Fibroblast of villous mesenchyme (primary cell): ENCODE measurements at regions not wholly inside any gene's neighbourhood (a gene's known extent, or its start where the extent isn't known, plus 50 kb on each side); places are given as distances from the start of the nearest gene placed in this dataset.

ENCODE experiments used
- DNase-seq: peaks from one replicate; pipeline ENCODE4 v3.0.0-alpha.2; 2010; ENCODE audit warnings: low read depth
- H3K4me3 ChIP-seq: 2 replicates; pipeline ENCODE4 v1.5.1; 2011; ENCODE audit warnings: low read depth, mild to moderate bottlenecking, low read length
- TF ChIP-seq, protein P1 (sequence below): IDR thresholded peaks from 2 replicates; pipeline ENCODE4 v1.5.1; 2012; ENCODE audit warnings: low read depth, mild to moderate bottlenecking, low read length; ENCODE audit not compliant: insufficient read depth

DNA sequence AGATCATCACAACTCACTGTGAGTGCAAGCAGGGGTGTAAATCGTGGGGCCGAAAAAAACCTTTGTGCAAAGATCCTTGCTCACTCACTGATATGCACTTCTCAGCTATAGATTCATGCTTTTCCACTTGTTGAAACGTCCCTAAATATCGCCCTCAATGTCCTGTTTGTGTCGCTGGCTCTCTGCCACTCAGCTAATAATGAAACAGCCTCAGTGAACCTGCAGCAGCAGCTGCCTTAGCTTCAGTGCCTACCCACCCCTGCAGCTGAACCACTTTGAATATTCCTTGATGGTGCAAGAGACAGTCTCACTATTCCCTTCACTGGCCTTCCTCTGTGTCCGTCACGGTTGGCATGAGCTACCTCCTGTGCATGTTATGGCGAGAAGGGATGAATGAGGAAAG lies 128.9 kb upstream of the NAA20 start:
- no peak overlapping the region for H3K4me3 ChIP-seq
- no peak for DNase-seq
- TF ChIP-seq, protein P1, sequence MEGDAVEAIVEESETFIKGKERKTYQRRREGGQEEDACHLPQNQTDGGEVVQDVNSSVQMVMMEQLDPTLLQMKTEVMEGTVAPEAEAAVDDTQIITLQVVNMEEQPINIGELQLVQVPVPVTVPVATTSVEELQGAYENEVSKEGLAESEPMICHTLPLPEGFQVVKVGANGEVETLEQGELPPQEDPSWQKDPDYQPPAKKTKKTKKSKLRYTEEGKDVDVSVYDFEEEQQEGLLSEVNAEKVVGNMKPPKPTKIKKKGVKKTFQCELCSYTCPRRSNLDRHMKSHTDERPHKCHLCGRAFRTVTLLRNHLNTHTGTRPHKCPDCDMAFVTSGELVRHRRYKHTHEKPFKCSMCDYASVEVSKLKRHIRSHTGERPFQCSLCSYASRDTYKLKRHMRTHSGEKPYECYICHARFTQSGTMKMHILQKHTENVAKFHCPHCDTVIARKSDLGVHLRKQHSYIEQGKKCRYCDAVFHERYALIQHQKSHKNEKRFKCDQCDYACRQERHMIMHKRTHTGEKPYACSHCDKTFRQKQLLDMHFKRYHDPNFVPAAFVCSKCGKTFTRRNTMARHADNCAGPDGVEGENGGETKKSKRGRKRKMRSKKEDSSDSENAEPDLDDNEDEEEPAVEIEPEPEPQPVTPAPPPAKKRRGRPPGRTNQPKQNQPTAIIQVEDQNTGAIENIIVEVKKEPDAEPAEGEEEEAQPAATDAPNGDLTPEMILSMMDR, result no peak

GRCh38 chr20:19889011-19889953 lies 127.9 kb upstream of the NAA20 start:
- H3K4me3 ChIP-seq, result peak overlapping the region; percentile 53
- peak; percentile 89 for DNase-seq
- TF ChIP-seq, protein P1, result no peak

DNA sequence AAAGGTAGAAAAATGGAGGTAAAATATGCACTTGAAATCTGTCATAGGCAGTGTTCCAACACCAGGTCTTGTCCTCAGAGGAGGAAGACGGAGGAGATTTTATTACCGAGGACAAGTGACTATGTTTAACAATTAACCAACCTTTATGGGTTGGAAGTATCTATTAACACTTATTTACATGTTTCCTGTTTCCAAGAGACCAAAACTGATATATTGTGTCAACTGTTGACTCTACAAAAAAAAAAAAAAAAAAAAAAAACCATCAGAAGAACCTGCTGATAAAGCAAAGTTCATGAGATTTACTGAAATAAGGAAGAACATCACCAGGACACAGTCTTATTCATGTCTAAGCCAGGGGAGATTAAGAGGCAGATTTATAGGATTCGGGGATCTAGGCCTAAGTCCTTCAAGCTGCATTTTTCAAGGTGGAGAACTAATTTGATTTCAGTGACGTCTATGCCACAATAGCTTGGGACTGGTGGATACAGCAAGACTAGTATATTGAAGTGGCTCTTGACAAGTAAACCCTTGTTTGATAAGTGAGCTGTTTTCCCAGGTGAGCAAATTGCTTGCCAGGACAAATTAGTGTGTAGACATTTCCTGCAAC lies 126.6 kb upstream of the NAA20 start:
- DNase-seq, result peak; percentile 53
- H3K4me3 ChIP-seq, result peak overlapping the region; percentile 53
- TF ChIP-seq, protein P1, result no peak

GRCh38 chr20:19893356-19893755 lies 123.8 kb upstream of the NAA20 start:
- TF ChIP-seq, protein P1, result no peak
- DNase-seq, result peak; percentile 41
- H3K4me3 ChIP-seq, result no peak overlapping the region

DNA sequence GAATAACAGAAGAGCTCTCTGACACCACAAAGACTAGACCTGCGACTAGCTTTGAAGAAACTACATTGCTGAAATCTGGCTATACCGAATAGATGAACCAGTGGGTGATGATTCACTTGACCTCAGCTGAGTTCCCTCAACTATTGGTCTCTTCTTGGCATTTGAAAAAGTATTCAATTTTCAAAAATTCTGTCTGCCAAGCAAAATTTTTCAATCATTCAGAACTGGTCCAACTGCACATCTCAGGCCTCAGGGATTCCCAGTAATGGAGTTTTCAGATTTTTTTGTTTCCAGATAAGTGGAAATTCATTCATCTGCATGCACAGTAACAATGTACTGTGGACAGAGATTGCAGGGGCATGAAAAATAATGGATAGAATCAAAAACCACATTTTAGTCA lies 121.4 kb upstream of the NAA20 start:
- TF ChIP-seq, protein P1, result no peak
- no peak for DNase-seq
- H3K4me3 ChIP-seq, result no peak overlapping the region

DNA sequence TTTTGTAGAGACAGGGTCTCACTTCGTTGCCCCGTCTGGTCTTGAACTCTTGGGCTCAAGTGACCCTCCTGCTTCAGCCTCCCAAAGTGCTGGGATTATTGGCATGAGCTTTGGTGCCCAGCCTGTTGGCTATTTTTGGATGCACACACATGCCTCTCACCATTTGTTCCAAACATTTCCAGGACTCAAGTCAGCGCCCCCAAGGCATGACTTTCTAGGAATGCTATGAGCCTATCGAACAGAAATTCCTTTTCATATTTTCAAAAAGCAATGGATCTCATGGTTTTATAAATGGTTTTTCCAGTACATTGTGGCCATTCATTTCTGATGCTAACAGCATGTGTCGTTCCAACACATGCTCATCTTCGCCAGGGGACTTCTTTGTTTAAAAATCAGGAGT lies 119.3 kb upstream of the NAA20 start:
- TF ChIP-seq, protein P1, result no peak
- DNase-seq, result no peak
- H3K4me3 ChIP-seq, result no peak overlapping the region
